Liver (tissue), 3 donors: ENCODE measurements at regions not wholly inside any gene's neighbourhood (a gene's known extent, or its start where the extent isn't known, plus 50 kb on each side); places are given as distances from the start of the nearest gene placed in this dataset.

Experiments used
- RAD21 ChIP-seq, 2 donors: IDR thresholded peaks; 2 replicates each; pipeline ENCODE4 v1.6.1; 2016; ENCODE audit warnings: antibody characterized with exemption in 2 of 2, mild to moderate bottlenecking in 2 of 2
- TF ChIP-seq, protein P1 (sequence below): fragments of 150-350 bp; IDR thresholded peaks from 2 replicates; pipeline ENCODE4 v1.5.1; 2017; ENCODE audit warnings: improper control_type of control experiment, low read depth, low read length; ENCODE audit not compliant: missing input control
- donor health status: healthy.
- donor health status: healthy.

DNA sequence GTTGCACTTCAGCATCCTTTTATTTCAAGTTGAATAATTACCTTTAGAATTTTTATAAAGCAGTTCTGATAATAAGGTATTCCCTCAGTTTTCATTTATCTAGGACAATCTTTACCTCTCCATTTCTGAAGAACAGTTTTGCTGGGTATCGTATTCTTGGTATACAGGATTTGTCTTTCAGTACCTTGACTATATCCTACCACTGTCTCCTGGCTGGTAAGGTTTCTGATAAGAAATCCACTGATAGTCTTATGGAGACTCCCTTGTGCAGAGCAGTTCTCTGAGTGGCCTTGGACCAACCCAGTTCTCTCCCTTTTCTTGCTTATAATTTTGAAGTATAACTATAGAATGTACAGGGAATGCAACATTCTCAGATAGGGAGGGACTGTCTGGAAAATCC lies 51.3 kb upstream of the SAMD3 start:
- TF ChIP-seq, protein P1, sequence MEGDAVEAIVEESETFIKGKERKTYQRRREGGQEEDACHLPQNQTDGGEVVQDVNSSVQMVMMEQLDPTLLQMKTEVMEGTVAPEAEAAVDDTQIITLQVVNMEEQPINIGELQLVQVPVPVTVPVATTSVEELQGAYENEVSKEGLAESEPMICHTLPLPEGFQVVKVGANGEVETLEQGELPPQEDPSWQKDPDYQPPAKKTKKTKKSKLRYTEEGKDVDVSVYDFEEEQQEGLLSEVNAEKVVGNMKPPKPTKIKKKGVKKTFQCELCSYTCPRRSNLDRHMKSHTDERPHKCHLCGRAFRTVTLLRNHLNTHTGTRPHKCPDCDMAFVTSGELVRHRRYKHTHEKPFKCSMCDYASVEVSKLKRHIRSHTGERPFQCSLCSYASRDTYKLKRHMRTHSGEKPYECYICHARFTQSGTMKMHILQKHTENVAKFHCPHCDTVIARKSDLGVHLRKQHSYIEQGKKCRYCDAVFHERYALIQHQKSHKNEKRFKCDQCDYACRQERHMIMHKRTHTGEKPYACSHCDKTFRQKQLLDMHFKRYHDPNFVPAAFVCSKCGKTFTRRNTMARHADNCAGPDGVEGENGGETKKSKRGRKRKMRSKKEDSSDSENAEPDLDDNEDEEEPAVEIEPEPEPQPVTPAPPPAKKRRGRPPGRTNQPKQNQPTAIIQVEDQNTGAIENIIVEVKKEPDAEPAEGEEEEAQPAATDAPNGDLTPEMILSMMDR = no peak
- TF ChIP-seq RAD21 (IDR thresholded peaks at IDR 0.05) = no peak
